AG09309 (cell line): ENCODE measurements at regions not wholly inside any gene's neighbourhood (a gene's known extent, or its start where the extent isn't known, plus 50 kb on each side); places are given as distances from the start of the nearest gene placed in this dataset.

Source experiments
- DNase-seq: peaks from one replicate; pipeline ENCODE4 v3.0.0-alpha.2; 2010; ENCODE audit warnings: low read depth
- H3K4me3 ChIP-seq: 2 replicates; pipeline ENCODE4 v1.5.1; 2011; ENCODE audit warnings: mild to moderate bottlenecking, low read depth, low read length, moderate library complexity; ENCODE audit not compliant: control insufficient read depth
- CTCF ChIP-seq: IDR thresholded peaks from 2 replicates; pipeline ENCODE4 v1.5.1; 2011; ENCODE audit warnings: mild to moderate bottlenecking, low read depth, low read length, inconsistent platforms; ENCODE audit not compliant: insufficient read depth, control insufficient read depth; ENCODE audit errors: missing control alignments

GRCh38 chr9:1871626-1872419, 143.3 kb upstream of the SMARCA2 start:
- TF ChIP-seq CTCF: no peak
- DNase-seq: no peak
- H3K4me3 ChIP-seq: no peak overlapping the region

GRCh38 chr9:1875251-1875851, 139.8 kb upstream of the SMARCA2 start:
- DNase-seq: no peak
- TF ChIP-seq CTCF: no peak
- H3K4me3 ChIP-seq: no peak overlapping the region

- no peak for DNase-seq
- TF ChIP-seq CTCF: no peak
- no peak overlapping the region for H3K4me3 ChIP-seq
These were observed 139.2 kb upstream of the SMARCA2 start for GRCh38 chr9:1875921-1876448.

- no peak for TF ChIP-seq CTCF
- no peak overlapping the region for H3K4me3 ChIP-seq
- no peak for DNase-seq
These were observed 138.2 kb upstream of the SMARCA2 start for GRCh38 chr9:1876891-1877496.

- TF ChIP-seq CTCF: no peak
- DNase-seq: no peak
- no peak overlapping the region for H3K4me3 ChIP-seq
These were observed 137.2 kb upstream of the SMARCA2 start for GRCh38 chr9:1877951-1878350.

GRCh38 chr9:1878811-1879210, 136.3 kb upstream of the SMARCA2 start:
- DNase-seq: no peak

More at GRCh38 chr9:1878811-1879210, 136.3 kb upstream of the SMARCA2 start:
- no peak overlapping the region for H3K4me3 ChIP-seq
- no peak for TF ChIP-seq CTCF
